Femur (tissue), 1 donor: ENCODE measurements at regions not wholly inside any gene's neighbourhood (a gene's known extent, or its start where the extent isn't known, plus 50 kb on each side); places are given as distances from the start of the nearest gene placed in this dataset.
"Not testable (repeated sequence)": the region's sequence is repeated elsewhere in the genome, so short reads cannot be mapped to it uniquely, and the experiment has no call there.

Experiments
- DNase-seq: peaks from one replicate; pipeline ENCODE4 v3.0.0-alpha.2; 2017

GRCh38 chr18:70966419-70966818 lies 677.6 kb downstream of the SOCS6 start:
- no peak for DNase-seq

GRCh38 chr18:70961939-70962338 lies 673.1 kb downstream of the SOCS6 start:
- no peak for DNase-seq

DNA sequence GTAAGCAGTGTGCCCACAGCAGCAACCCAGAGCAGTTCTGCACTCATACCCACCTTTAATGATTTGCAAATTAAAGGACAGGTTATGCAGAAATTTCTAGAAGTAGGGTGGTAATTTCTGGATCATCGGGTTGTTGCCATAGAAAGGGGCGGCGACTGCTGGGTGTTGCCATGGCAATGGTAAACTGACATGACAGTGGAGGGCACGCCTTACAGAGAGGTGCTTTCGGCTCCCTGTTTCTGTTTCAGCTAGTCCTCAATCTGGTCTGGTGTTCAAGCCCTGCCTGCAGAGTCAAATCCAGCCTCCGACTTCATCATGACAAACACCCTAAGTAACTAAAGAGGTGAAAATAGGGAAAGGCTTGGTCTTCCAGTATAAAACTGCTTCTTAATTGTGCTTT lies 667.7 kb downstream of the SOCS6 start:
- no peak for DNase-seq

GRCh38 chr18:70936160-70936559 lies 647.3 kb downstream of the SOCS6 start:
- DNase-seq, result no peak

DNA sequence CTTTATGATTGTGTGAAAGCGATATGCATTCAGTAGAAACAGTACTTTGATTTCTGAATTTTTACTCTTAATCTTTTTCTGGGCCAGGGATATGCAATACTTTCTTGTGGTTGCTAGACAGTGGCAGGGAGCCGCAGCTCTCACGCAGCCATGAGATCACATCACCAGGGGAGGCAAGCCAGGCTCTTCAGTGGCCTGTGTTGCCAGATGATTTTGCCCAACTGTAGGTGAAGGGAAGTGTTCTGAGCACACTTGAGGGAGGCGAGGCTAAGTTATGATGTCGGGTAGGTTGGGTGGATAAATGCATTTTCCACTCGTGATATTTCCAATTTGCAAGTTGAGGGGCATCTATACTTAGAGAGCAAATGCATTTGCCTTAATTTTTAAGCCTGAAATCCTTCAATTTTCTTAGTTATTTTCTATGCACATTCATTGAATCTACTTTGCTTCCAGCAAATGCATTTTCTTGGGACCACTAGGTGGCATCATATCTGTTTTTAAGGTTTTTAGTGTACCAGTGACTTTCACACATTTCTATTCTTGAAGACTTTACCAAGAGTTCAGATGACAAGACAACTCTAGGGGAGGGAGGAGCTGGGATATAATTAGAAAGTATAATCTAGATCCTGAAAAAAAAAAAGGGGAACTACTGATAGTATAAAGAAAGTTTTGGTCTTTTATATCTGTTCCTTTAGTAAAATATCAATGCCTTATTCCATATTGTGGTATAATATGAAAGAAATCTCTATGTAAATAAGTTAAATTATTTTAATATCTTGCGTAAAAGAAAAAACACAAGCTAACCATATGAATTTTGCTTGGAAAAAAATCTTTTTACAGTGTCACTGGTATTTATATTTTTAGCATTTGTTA lies 643.3 kb downstream of the SOCS6 start:
- no peak for DNase-seq

DNA sequence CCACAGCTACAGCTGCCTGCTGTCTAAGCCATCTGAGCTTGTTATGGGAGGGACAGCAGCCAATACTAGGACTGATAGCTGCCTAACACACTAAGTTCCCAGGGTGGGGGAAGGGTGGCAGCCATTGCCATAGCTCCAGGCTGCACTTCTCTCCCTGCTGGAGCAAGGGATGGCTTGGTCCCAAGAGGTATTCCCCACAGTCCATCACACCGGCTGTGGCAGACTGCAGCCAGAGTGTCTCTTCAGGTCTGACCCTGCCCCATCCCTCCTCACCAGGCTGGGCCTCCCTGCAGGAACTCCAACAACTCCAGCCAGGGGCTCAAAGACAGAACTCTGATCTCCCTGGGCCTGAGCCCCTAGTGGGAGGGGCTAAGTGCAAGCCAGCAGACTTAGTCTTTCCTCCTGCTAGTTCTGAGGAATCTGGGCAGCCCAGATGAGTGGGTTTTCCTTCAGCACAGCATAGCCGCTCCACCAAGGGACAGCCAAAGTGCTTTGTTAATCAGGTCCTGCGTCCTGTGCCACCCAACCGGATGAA lies 632.1 kb downstream of the SOCS6 start:
- DNase-seq, result no peak

GRCh38 chr18:70907673-70908072 lies 618.8 kb downstream of the SOCS6 start:
- DNase-seq, result no peak

GRCh38 chr18:70892381-70892780 lies 603.5 kb downstream of the SOCS6 start:
- DNase-seq, result no peak

DNA sequence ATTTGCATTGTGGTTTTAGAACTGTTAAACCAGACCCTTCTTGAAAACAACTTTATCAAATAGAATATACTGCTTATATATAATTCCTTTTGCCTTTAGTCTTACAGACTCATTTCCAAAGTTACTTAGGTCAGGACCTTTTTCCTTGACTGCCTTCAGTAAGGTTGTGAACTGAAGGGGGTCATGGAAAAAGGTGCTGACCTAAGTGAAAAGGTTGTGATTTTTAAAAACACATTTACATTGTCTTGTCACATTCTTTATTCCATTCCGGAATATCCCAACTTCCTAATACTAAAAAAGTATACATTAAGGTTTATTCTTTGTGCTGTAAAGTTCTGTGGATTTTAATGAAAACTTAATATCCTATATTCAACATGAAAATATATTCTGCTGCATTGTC lies 581.4 kb downstream of the SOCS6 start:
- DNase-seq, result no peak

- no peak for DNase-seq
These were observed 559.5 kb downstream of the SOCS6 start for GRCh38 chr18:70848329-70848728.

DNA sequence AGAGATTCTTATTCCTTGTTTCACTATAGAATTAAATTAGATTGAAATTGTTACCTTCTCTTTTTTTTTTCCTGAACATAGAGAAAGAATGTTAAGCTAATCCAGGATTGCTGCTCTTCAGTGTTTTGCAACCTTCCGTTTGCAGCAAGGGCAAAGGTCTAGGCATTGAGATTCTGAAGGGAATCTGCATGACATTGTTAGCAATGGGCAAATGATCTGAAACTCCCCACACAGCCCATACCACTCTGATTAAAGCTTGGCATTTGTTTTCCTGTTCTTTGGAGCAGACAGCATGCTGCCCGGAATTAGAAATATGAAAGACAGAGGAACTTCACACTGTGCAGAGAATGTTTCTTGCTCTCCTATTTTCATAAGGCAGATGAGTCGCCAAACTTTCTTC lies 551.8 kb downstream of the SOCS6 start:
- no peak for DNase-seq

GRCh38 chr18:70827632-70828031 lies 538.8 kb downstream of the SOCS6 start:
- DNase-seq, result no peak

GRCh38 chr18:70826571-70826970 lies 537.7 kb downstream of the SOCS6 start:
- DNase-seq, result no peak

GRCh38 chr18:70822691-70823090 lies 533.8 kb downstream of the SOCS6 start:
- DNase-seq, result no peak

DNA sequence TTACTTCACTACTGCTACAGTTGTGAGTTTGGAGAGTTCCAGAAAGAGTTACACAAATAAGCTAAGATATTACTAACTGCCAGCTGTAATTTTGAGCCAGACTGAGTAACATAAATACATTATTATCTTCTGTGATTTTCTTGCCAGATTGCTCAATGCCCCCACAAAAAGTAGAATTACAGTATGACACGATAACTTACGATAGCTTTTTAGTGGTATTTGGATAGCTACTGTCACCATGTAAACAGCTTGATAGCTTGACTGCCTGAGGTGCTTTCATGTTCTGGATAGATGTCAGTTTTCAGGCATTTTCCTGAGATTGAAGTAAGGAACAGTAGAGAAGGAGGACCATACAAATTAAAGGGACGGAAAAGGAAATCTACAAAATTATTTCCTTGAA lies 533.3 kb downstream of the SOCS6 start:
- DNase-seq, result no peak

GRCh38 chr18:70808481-70809056 lies 519.7 kb downstream of the SOCS6 start:
- no peak for DNase-seq

DNA sequence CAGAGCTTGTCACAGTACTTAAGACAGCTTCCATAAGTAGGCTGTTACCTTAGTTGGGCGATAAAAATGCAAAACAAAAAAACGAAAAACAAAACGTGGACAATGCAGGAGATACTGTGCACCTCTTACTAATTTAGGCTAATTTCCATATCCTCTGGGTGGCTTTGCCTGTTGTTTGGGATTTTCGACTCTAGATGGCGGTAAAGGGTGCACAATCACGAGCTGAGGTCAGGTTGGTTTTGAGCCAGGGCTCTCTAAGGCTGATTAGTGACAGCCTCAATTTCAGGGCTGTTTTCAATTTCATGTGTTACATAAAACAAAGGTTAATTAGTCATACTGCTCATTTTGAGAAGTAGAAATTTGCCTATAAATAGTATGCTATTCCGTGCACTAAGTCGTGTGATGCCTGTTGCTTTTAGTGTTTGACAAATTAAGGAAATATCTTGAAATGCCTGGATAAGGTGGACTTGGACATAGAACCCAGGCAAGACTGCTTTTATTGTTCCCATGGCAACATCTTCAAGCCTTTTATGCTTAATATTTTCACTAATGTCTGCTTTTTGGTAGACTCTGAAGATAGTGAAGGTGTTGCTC lies 493.1 kb downstream of the SOCS6 start:
- peak; percentile 44 for DNase-seq

DNA sequence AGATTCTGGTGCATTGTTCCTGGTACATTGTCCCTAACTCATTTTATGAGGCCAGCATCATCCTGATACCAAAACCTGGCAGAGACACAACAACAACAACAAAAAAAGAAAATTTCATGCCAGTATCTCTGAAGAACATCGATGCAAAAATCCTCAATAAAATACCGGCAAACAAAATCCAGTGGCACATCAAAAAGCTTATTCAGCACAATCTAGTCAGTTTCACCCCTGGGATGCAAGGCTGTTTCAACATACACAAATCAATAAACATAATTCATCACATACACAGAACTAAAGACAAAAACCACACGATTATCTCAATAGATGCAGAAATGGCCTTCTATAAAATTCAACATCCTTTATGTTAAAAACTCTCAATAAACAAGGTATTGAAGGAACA lies 477.4 kb downstream of the SOCS6 start:
- not testable (repeated sequence) for DNase-seq

- DNase-seq, result no peak
These were observed 474.0 kb downstream of the SOCS6 start for GRCh38 chr18:70762812-70763211.

DNA sequence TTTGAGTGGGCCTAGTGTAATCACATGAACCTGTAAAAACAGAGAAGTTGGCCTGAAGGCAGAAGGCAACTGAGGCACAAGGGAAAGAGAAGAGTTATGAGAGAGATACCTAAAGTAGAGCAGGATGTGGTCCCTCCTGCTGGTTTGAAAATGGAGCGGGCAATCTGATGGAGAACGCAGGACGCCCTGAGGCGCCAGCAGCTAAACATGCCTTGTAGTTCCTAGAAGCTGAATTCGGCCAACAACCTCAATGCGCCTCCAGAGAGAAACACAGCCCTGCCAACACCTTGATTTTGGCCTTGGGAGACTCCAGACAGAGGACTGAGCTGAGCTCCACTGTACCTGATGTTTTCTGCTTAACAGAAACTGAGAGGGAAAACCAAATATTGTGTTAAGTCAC lies 469.9 kb downstream of the SOCS6 start:
- no peak for DNase-seq

- DNase-seq, result no peak
These were observed 465.6 kb downstream of the SOCS6 start for GRCh38 chr18:70754486-70754885.

DNA sequence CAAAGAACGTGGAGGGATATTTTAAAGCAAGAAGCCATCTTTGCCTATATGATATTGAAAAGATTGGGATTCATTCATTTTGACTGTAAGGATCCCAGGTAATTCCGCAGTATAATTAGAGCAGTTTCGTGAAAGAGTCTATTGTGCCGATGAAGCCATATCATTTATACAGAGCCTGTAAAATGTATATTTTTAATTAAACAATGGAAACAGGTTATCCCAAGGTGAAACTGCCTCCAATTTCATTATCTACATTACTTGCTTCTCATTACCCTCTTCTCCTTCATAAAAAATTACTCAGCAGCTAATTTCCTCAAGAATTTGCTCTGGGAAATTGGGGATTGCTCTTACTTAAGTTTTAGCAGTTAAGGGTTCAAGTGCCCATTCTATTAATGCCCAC lies 444.1 kb downstream of the SOCS6 start:
- no peak for DNase-seq

GRCh38 chr18:70732188-70732587 lies 443.3 kb downstream of the SOCS6 start:
- DNase-seq, result no peak

DNA sequence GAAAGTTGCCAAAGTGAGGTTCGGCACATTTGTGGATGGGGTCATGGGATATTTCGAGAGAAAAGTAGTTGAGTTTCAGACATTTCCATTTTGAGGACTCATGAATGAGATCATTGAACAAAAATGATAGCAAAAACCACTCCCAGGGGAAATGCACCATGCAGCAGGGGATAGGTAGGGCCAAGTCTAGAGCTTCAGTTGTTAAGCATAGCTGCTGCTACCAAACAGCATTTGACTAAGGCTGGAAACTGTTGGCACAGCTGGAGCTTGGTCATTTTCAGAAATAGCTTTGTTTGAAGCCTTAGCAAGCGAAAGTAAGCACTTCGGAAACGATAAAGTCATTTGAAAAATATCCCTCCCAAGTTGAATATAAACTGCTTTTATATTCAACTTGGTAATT lies 431.8 kb downstream of the SOCS6 start:
- no peak for DNase-seq
